Activated naive CD8-positive, alpha-beta T cell treated with anti-CD3 and anti-CD28 coated beads, Interleukin-2, amount 50 U/mL, for 24 hours (primary cell): ENCODE measurements at regions not wholly inside any gene's neighbourhood (a gene's known extent, or its start where the extent isn't known, plus 50 kb on each side); places are given as distances from the start of the nearest gene placed in this dataset.

Source experiments
- ATAC-seq: fragments of 150-1000 bp; cut with Tn5 transposase; one replicate; pipeline ENCODE4 v1.10.0; 2021
- DNase-seq: peaks from one replicate; pipeline ENCODE4 v3.0.0; 2021
- H3K27ac Mint-ChIP-seq: one replicate; pipeline ENCODE4 v1.8.0; 2021; ENCODE audit warnings: mild to moderate bottlenecking, mixed read lengths
- H3K27me3 Mint-ChIP-seq: one replicate; pipeline ENCODE4 v1.8.0; 2021; ENCODE audit warnings: mixed read lengths
- H3K36me3 Mint-ChIP-seq: one replicate; pipeline ENCODE4 v1.8.0; 2021; ENCODE audit warnings: low read depth, mixed read lengths
- H3K4me1 Mint-ChIP-seq: one replicate; pipeline ENCODE4 v1.8.0; 2021; ENCODE audit warnings: mixed read lengths
- H3K4me3 Mint-ChIP-seq: one replicate; pipeline ENCODE4 v1.8.0; 2021; ENCODE audit warnings: mild to moderate bottlenecking, moderate library complexity, mixed read lengths
- H3K9me3 Mint-ChIP-seq: one replicate; pipeline ENCODE4 v1.8.0; 2021; ENCODE audit warnings: mixed read lengths

DNA sequence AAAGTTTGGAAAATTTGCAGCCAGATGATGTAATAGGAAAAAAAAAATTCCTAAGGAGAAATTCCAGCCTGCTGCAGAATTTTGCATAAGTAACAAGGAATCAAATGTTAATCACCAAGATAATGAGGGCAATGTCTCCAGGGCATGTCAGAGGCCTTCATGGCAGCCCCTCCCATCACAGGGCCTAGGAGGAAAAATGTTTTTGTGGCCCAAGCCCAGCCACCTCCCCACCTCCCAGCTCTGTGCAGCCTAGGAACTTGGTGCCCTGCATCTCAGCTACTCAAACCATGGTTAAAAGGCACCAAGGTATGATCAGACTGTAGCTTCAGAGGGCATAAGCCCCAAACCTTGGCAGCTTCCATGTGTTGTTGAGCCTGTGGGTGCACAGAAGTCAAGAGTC lies 704.7 kb upstream of the ROBO1 start:
- Mint-ChIP-seq H3K4me3 (no peak overlapping the region), H3K4me1 (no peaks in the 10 kb centered on the region)

DNA sequence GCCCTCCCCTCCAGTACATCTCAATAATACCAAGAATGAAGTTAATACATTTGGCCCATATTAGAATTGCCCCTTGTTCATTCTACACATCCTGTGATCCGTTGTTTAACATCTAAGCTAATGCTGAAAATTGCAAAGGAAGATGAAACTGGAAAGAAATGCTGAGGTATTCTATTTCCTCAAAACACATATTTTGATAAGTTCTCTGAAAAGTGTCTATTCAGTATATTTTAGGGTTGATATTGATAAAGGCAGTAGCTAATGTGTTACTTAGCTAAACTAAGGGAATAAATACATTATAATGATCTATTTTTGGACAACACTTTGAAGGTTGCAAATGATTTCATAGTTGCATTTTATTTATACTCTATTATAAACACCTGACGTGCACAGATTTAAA lies 702.6 kb upstream of the ROBO1 start:
- Mint-ChIP-seq H3K4me1 (no peaks in the 10 kb centered on the region), H3K4me3 (no peak overlapping the region), H3K27ac (no peak overlapping the region), H3K9me3 (peaks cover 6% of the 10 kb centered on the region), H3K27me3 (no peaks in the 10 kb centered on the region), H3K36me3 (no peaks in the 10 kb centered on the region)
- ATAC-seq (no peak), DNase-seq (no peak)

More for the DNA sequence above, 704.7 kb upstream of the ROBO1 start:
- Mint-ChIP-seq H3K27me3 (no peaks in the 10 kb centered on the region), H3K27ac (no peak overlapping the region), H3K9me3 (no peaks in the 10 kb centered on the region), H3K36me3 (no peaks in the 10 kb centered on the region)
- DNase-seq (no peak), ATAC-seq (no peak)

DNA sequence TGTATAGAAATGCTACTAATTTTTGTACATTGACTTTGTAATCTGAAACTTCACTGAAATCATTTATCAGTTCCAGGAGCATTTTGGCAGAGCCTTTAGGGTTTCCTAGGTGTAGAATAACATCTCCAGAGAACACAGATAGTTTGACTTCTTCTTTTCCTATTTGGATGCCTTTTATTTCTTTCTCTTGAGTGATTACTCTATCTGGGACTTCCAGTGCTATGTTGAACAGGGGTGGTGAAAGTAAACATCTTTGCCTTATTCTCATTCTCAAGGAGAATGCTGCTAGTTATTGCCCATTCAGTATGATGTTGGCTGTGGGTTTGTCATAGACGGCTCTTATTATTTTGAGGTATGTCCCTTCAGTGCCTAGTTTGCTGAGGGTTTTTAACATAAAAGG lies 697.9 kb upstream of the ROBO1 start:
- Mint-ChIP-seq H3K9me3 (peaks cover 12% of the 10 kb centered on the region), H3K27me3 (no peaks in the 10 kb centered on the region), H3K4me3 (no peak overlapping the region), H3K27ac (no peak overlapping the region), H3K36me3 (no peaks in the 10 kb centered on the region), H3K4me1 (no peaks in the 10 kb centered on the region)
- DNase-seq (no peak), ATAC-seq (no peak)

DNA sequence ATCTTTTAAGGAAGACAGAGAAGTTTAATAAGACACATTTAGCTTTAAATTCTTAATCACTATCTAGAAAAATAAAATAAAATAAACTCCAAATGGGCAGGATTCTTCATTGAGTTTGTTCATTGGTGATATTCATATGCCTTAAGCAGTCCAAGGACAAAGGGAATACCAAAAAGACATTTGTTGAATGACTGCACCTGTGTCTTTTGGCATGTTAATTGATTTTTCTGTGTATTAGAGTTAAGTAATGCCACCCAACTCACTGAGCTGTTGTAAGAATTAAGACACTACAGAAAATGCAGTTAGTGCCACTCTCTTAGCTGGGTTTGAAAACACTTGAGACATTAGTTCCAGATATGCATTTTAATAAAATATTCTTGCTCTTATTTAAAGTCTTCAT lies 683.6 kb upstream of the ROBO1 start:
- no peak overlapping the region for H3K4me3 Mint-ChIP-seq
- no peaks in the 10 kb centered on the region for H3K36me3 Mint-ChIP-seq
- H3K9me3 Mint-ChIP-seq, result no peaks in the 10 kb centered on the region
- ATAC-seq (no peak), DNase-seq (no peak)
- no peaks in the 10 kb centered on the region for H3K27me3 Mint-ChIP-seq
- H3K27ac Mint-ChIP-seq, result no peak overlapping the region
- H3K4me1 Mint-ChIP-seq, result no peaks in the 10 kb centered on the region

DNA sequence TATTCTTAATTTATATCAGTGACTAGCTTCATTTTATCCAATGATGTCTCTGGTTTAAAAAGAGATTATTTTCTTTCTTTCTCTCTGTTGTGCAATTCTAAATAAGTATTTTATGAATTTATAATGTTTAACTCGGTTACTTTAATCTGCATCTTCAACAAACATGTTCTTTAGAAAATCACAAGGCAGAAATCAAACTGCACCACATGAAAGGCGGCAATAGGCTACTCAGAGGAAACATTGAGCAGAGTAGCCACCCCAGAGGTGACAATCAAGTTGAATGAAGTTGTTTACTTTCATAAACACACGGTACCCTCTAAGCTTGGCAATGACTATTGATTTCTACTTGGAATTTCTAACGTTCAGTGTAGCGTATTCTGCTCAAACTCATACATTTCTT lies 677.8 kb upstream of the ROBO1 start:
- H3K36me3 Mint-ChIP-seq, result no peaks in the 10 kb centered on the region
- no peaks in the 10 kb centered on the region for H3K27me3 Mint-ChIP-seq
- no peak overlapping the region for H3K27ac Mint-ChIP-seq
- DNase-seq (no peak), ATAC-seq (no peak)
- no peaks in the 10 kb centered on the region for H3K9me3 Mint-ChIP-seq
- no peak overlapping the region for H3K4me3 Mint-ChIP-seq
- H3K4me1 Mint-ChIP-seq, result no peaks in the 10 kb centered on the region

DNA sequence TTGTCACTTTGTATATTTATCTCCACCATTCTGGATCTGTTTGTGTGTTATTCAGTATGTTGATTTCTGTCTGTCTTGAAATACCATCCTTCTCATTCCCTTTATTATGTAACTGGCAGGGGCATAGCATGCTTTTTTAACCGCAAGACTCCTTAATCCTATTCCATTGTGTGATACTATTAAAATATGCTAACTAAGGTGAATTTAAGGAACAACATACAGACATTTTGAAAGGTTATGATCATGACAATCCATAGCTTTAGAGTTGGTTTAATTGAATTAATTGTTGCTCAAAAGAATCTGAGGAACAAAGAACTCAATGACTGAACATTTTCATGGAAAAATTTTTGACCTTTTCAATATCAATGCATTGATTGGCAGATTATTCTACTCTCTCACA lies 677.3 kb upstream of the ROBO1 start:
- H3K36me3 Mint-ChIP-seq, result no peaks in the 10 kb centered on the region
- H3K4me1 Mint-ChIP-seq, result no peaks in the 10 kb centered on the region
- no peak overlapping the region for H3K4me3 Mint-ChIP-seq
- H3K27ac Mint-ChIP-seq, result no peak overlapping the region
- ATAC-seq (no peak), DNase-seq (no peak)
- no peaks in the 10 kb centered on the region for H3K9me3 Mint-ChIP-seq
- H3K27me3 Mint-ChIP-seq, result no peaks in the 10 kb centered on the region

DNA sequence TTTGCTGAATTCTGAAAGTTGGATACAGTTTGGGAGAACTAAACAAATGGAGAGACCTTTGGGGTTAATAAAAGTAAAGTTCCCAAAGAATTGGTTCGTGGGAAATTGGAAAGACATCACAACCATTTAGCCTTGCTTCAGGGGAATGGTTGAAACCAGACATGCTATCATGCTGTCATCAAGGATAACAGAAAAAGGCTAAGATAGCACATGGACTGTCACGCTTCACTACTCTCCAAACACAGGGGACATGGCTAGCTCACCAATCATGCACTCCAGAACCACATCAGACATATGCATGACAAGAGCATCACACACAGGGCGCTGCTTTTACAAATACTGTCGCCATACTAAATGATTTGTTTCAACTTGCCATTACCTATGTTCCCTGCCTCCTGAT lies 671.7 kb upstream of the ROBO1 start:
- H3K9me3 Mint-ChIP-seq, result no peaks in the 10 kb centered on the region
- no peaks in the 10 kb centered on the region for H3K4me1 Mint-ChIP-seq
- ATAC-seq (no peak), DNase-seq (no peak)
- H3K27ac Mint-ChIP-seq, result no peak overlapping the region
- H3K4me3 Mint-ChIP-seq, result no peak overlapping the region
- H3K36me3 Mint-ChIP-seq, result no peaks in the 10 kb centered on the region
- H3K27me3 Mint-ChIP-seq, result no peaks in the 10 kb centered on the region

DNA sequence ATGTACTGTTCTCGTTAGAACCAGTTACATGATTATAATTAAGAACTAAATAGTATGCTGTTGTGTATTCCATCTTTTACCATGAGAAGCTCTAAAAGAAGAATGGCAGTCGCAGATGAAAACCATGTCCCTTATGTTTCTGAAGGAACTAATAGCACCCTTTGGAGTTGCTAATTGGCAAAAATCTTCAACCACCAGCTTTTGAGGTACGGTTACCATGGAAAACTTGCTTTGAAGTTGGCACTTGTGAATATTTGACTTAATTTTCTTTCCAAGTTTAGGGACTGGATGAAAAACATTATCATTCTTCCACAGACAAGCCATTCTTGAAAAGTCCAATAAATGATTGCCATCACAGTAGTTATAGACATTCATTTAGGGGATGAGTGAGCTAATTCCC lies 666.6 kb upstream of the ROBO1 start:
- Mint-ChIP-seq H3K27ac (no peak overlapping the region), H3K9me3 (peaks cover 7% of the 10 kb centered on the region), H3K36me3 (no peaks in the 10 kb centered on the region), H3K4me3 (no peak overlapping the region), H3K27me3 (no peaks in the 10 kb centered on the region), H3K4me1 (no peaks in the 10 kb centered on the region)
- no peak for DNase-seq
- no peak for ATAC-seq

DNA sequence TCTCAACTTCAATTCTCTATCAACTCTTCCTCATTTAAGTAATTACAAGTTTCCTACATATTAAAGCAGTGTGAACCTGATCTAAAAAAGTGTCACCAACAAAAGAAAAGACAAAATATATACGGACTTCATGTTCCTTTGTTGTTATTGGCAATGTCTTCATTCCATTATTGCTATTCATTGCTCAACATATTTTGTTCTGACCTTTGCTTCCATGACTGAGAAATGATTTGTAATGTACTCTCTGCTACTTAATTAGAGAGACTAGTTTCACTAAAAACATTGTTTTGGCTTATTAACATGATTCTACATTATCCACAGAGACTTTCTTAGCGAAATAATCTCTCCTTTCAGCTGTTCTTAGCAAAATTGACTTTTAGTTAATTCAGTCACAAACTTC lies 657.2 kb upstream of the ROBO1 start:
- ATAC-seq (no peak), DNase-seq (no peak)
- Mint-ChIP-seq H3K27ac (no peak overlapping the region), H3K4me3 (no peak overlapping the region), H3K9me3 (peaks cover 10% of the 10 kb centered on the region), H3K27me3 (no peaks in the 10 kb centered on the region), H3K4me1 (no peaks in the 10 kb centered on the region), H3K36me3 (no peaks in the 10 kb centered on the region)

DNA sequence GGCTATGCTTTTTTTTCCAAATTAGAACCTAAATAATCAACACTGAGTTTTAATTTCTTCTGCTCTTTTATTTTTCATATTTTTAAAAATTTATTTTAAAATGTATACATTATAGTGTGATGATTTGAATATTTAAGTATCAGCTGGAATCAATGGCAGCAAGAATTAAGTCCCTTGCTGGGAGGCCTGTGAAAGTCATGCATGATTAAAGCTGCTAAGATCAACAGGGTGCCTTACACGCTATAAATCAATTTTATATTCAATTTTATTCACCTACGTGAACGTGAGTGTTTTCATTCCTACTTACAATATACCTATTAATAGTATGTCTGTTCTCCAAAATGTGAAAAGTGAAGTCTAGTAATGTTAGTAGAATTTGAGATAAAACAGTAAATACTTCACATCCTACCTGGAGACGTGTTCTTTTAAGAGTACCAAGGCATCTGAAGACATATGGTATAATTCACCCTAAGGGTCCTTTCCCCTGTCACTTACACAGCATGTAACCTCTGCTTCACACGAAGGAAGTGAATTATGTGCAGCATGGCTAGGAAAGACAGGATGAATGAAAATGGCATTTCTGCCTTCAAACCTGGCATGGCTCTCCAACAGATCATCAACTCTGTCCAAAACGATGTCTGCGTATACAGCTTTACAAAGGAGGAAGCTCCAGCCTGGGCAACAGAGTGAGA lies 640.4 kb upstream of the ROBO1 start:
- no peaks in the 10 kb centered on the region for H3K36me3 Mint-ChIP-seq
- DNase-seq (no peak), ATAC-seq (no peak)
- H3K9me3 Mint-ChIP-seq, result peaks cover 14% of the 10 kb centered on the region
- no peaks in the 10 kb centered on the region for H3K27me3 Mint-ChIP-seq
- H3K4me3 Mint-ChIP-seq, result no peak overlapping the region
- no peaks in the 10 kb centered on the region for H3K4me1 Mint-ChIP-seq
- H3K27ac Mint-ChIP-seq, result no peak overlapping the region

DNA sequence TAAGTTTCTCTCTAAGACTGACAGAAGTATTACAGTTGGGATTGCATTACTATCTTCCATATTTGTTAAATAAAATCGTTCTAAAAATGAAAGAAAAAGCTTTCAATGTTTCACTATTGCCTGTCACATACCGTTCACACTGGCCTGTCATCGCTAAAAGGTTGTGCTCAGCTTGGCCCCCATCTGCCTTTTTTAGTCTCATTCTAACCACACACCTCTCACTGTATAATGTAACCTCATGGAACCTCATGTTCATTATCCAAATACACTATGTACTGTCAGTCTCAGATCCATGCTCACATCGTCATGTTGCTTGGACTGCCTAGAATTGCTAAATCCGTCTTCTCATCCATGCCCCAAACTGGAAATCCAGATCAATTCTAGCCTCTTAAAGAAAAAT lies 637.8 kb upstream of the ROBO1 start:
- Mint-ChIP-seq H3K9me3 (peaks cover 8% of the 10 kb centered on the region), H3K4me3 (no peak overlapping the region), H3K36me3 (no peaks in the 10 kb centered on the region), H3K27ac (no peak overlapping the region), H3K4me1 (no peaks in the 10 kb centered on the region), H3K27me3 (no peaks in the 10 kb centered on the region)
- ATAC-seq (no peak), DNase-seq (no peak)

DNA sequence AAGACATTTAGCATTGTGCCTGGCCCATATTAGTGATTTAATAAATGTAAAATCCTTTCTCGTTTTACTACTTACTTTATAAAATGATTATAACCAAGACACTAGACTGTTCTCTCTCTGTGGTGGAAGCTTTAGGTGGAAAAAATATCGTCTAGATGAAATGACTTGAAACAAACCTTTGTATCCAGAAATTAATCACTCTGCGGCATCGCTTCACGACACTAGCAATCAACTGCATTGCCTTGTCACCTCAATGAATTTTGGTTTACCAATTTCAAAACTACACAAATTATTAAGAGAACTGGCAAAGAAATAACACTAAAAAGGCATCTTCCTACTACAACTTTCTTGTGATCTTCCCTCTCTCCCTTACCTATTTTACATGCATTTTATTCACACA lies 627.2 kb upstream of the ROBO1 start:
- no peak for ATAC-seq
- Mint-ChIP-seq H3K36me3 (no peaks in the 10 kb centered on the region), H3K4me3 (no peak overlapping the region), H3K4me1 (no peaks in the 10 kb centered on the region), H3K27me3 (no peaks in the 10 kb centered on the region), H3K27ac (no peak overlapping the region), H3K9me3 (peaks cover 7% of the 10 kb centered on the region)
- no peak for DNase-seq

DNA sequence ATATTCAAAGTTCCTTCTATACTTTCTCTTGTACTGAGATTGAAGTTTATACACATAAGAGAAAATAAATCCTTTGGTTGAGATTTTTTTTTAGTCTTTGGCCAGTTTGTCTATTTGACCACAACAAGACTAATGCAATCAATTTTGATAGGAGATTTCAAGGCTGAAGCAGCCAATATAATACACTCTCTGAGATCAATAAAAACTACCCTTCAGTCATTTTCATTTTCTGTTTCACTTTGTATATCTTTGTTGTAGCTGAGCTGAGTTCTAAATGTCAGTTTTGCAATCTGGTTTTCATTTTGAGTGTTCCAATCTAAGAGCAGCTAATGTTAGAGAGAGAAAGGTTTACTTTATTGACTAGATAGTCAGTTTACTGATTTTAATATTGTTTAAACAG lies 623.8 kb upstream of the ROBO1 start:
- ATAC-seq, result no peak
- no peak overlapping the region for H3K27ac Mint-ChIP-seq
- no peaks in the 10 kb centered on the region for H3K27me3 Mint-ChIP-seq
- no peaks in the 10 kb centered on the region for H3K36me3 Mint-ChIP-seq
- peaks cover 7% of the 10 kb centered on the region for H3K9me3 Mint-ChIP-seq
- DNase-seq, result no peak
- H3K4me3 Mint-ChIP-seq, result no peak overlapping the region
- H3K4me1 Mint-ChIP-seq, result no peaks in the 10 kb centered on the region

DNA sequence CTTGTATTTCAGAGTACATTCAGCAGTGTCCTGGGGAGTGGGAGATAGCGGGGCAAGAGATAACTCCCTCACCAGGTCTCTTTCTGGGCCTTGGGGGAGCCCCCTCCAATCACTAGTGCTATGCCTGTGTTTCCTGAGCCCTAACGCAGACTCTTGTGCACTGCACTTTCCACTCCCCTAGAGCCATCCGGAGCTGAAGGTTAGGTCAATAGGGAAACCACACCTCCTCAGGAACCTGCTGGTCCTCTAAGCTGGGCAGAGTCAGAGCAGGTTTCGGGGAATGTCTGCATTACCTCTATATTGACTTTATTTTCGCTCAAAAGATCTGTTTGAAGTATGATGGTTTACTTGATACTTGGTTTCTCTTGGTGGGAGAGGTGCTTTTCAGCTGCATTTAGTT lies 617.0 kb upstream of the ROBO1 start:
- Mint-ChIP-seq H3K4me3 (no peak overlapping the region), H3K9me3 (peaks cover 12% of the 10 kb centered on the region), H3K27ac (no peak overlapping the region), H3K27me3 (no peaks in the 10 kb centered on the region), H3K36me3 (no peaks in the 10 kb centered on the region), H3K4me1 (no peaks in the 10 kb centered on the region)
- no peak for DNase-seq
- ATAC-seq, result no peak

DNA sequence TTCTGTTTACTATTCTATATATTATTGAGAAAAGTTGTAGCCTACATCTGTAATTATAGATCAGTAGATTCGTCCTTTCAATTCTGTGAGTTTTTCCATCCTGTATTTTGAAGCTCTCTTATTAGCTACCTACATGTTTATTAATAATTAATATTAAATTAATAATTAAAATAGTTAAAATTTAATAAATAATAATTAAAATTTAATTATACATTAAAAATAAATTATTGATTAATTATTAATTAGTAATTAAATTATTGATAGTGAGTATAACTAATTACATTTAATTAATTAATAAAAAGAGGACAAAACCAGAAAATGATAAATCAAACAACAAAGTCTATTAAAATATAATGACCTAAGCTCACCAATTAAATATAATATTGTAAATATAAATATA lies 606.6 kb upstream of the ROBO1 start:
- ATAC-seq, result no peak
- Mint-ChIP-seq H3K36me3 (no peaks in the 10 kb centered on the region), H3K4me3 (no peak overlapping the region), H3K4me1 (no peaks in the 10 kb centered on the region), H3K27me3 (no peaks in the 10 kb centered on the region), H3K27ac (no peak overlapping the region), H3K9me3 (no peaks in the 10 kb centered on the region)
- DNase-seq, result no peak

DNA sequence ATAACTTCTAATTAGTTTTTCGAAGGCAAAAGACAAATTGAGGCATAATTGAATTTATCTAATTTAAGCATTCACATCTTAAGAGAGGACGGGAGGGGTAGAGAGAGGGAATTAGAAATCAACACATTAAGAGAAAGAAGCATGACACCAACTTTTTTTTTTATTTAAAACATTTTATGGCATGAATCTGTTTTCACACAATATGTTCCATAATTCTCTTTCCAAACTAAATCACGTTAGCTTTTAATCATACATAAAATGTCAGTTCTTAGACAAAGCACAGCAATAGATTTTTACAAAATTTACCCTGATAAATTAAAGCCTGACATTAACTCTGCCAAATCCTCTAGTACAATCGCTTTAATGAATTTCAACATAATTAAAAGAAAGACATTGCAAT lies 600.8 kb upstream of the ROBO1 start:
- H3K4me1 Mint-ChIP-seq, result no peaks in the 10 kb centered on the region
- no peak for ATAC-seq
- no peaks in the 10 kb centered on the region for H3K27me3 Mint-ChIP-seq
- H3K9me3 Mint-ChIP-seq, result peaks cover 12% of the 10 kb centered on the region
- no peak overlapping the region for H3K4me3 Mint-ChIP-seq
- no peak overlapping the region for H3K27ac Mint-ChIP-seq
- no peak for DNase-seq
- no peaks in the 10 kb centered on the region for H3K36me3 Mint-ChIP-seq
